RWPE1 (cell line): ENCODE measurements at regions not wholly inside any gene's neighbourhood (a gene's known extent, or its start where the extent isn't known, plus 50 kb on each side); places are given as distances from the start of the nearest gene placed in this dataset.
"Not testable (repeated sequence)": the region's sequence is repeated elsewhere in the genome, so short reads cannot be mapped to it uniquely, and the experiment has no call there.

Experiments used
- CTCF ChIA-PET: fragments of 350-600 bp; sonication (Branson Sonifier 250); formaldehyde crosslinking; extraction: SDS; loops from one replicate; lab custom pipeline; 2021; lab: Yijun Ruan, JAX
- POLR2A ChIA-PET: fragments of 400-600 bp; formaldehyde crosslinking; extraction: SDS; loops from one replicate; lab custom pipeline; 2020; ENCODE audit warnings: antibody characterized with exemption; ENCODE audit not compliant: low non-redundant PET; lab: Yijun Ruan, JAX
- DNase-seq: peaks from one replicate; pipeline ENCODE4 v3.0.0; 2012; ENCODE audit warnings: low spot score
- H3K27ac ChIP-seq: fragments of 450-650 bp; 2 replicates; pipeline ENCODE4 v1.5.1; 2017
- TF ChIP-seq, protein P1 (sequence below): fragments of 450-650 bp; conservative IDR thresholded peaks from 2 replicates; pipeline ENCODE4 v1.5.1; 2017; ENCODE audit warnings: low read depth, mild to moderate bottlenecking

DNA sequence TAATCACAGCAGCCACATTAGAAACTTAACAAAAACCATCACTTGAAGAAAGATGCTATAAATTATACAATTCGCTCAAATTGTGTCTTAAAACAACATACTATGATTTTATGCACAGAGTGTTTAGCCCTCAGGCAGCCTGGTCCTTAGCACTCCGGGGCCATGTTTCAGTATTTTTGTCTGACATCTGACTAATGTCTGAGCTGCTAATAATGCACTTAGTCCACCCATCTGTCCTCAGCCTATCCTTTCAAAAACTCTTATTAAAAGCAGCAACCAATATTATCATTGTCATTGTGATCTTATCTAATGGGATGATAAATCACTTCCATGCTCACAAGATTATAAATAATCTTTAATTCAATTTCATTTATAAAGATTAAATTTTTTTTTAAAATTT lies 602.7 kb upstream of the FOXG1 start:
- TF ChIP-seq, protein P1, sequence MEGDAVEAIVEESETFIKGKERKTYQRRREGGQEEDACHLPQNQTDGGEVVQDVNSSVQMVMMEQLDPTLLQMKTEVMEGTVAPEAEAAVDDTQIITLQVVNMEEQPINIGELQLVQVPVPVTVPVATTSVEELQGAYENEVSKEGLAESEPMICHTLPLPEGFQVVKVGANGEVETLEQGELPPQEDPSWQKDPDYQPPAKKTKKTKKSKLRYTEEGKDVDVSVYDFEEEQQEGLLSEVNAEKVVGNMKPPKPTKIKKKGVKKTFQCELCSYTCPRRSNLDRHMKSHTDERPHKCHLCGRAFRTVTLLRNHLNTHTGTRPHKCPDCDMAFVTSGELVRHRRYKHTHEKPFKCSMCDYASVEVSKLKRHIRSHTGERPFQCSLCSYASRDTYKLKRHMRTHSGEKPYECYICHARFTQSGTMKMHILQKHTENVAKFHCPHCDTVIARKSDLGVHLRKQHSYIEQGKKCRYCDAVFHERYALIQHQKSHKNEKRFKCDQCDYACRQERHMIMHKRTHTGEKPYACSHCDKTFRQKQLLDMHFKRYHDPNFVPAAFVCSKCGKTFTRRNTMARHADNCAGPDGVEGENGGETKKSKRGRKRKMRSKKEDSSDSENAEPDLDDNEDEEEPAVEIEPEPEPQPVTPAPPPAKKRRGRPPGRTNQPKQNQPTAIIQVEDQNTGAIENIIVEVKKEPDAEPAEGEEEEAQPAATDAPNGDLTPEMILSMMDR: no peak
- H3K27ac ChIP-seq: no peak overlapping the region
- POLR2A ChIA-PET: no interaction called here
- CTCF ChIA-PET: no interaction called here
- DNase-seq: no peak

DNA sequence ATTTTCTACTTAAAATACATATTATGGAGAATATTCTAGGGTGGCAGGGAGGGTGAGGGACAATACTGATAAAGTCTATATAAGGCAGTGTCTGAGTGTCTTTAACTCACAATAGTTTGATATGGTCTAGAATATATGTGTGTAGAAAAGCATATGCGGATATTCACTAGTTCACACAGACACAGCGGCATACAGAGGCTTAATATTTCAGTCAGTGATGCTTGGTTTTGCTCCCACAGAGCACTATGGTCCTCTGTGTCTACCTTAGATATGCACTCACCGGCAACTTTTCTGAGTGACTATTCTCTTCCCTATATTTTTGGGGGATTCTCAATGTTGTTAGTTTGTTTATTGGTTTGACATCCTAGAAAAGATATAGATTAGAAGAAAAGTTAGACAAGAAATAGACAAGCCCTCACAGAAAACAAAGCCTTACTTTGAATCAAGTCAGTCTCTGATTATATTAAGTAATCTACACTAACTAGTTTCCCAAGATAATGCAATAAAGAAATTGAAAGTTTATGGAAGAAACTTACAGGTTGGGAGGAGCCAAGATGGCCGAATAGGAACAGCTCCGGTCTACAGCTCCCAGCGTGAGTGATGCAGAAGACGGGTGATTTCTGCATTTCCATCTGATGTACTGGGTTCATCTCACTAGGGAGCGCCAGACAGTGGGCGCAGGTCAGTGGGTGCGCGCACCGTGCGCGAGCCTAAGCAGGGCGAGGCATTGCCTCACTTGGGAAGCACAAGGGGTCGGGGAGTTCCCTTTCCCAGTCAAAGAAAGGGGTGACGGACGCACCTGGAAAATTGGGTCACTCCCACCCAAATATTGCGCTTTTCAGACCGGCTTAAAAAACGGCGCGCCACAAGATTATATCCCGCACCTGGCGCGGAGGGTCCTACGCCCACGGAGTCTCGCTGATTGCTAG lies 578.4 kb upstream of the FOXG1 start:
- CTCF ChIA-PET, H3K27ac ChIP-seq, DNase-seq, POLR2A ChIA-PET: not testable (repeated sequence)

DNA sequence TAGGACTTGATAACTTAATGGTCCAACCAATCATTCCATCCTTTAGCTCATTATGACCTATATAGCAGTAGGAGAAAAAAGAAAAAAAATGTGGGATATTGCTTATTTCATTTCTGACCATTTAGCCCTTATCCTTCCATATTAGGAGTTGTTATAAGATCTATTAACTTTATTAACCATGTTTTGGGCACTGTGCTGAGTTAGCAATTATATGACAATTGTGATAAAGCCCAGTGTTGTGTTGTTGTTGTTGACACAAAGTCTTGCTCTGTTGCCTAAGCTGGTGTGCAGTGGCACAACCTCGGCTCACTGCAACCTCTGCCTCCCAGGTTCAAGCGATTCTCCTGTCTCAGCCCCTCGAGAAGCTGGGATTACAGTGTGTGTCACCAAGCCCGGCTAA lies 569.7 kb upstream of the FOXG1 start:
- ChIA-PET POLR2A (no interaction called here), CTCF (interaction anchor here (0.6 kb wide), 1 partner anchor 756 kb away, joined by 4 read pairs; no protein-coding TSS in a partner anchor)
- DNase-seq: no peak
- H3K27ac ChIP-seq: no peak overlapping the region
- TF ChIP-seq, protein P1: no peak

DNA sequence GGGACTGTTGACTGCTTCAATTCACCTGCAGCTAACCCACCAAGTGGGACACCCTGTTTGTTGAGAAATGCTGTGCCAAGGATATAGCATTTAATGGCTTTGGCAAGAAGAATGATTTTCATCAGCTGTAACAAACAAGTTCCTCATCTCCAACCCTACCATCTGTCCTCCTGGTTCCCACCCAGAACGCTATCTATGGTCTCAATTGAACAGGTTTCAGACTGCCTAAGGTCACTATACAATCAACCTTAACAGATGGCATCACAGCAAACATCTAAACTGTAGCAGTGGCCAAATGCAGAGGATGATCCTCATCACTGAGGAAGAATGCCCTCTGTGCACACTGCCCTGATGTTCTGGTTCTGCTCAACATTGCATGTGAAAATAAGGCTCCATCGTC lies 546.2 kb upstream of the FOXG1 start:
- POLR2A ChIA-PET: no interaction called here
- TF ChIP-seq, protein P1: no peak
- CTCF ChIA-PET: no interaction called here
- DNase-seq: no peak
- no peak overlapping the region for H3K27ac ChIP-seq

DNA sequence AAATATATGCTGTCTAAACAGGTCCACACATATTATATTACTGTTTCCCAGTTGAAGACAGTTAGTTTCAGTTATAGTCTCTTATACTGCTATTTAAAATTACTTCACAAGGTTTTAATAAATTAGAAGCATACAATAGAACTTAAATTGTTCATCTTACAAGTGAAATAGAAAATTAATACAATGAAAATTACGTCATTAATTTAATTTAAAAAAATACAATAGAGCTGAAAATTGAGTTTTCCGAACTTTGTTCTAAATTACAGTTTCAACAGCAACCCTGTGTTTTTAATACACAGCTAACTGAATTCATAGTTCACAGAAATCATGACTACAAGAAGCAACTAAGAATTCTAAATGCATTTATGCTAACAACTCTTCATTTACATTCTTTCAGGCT lies 525.7 kb upstream of the FOXG1 start:
- ChIA-PET POLR2A (no interaction called here), CTCF (no interaction called here)
- no peak for DNase-seq
- TF ChIP-seq, protein P1: no peak
- H3K27ac ChIP-seq: no peak overlapping the region

DNA sequence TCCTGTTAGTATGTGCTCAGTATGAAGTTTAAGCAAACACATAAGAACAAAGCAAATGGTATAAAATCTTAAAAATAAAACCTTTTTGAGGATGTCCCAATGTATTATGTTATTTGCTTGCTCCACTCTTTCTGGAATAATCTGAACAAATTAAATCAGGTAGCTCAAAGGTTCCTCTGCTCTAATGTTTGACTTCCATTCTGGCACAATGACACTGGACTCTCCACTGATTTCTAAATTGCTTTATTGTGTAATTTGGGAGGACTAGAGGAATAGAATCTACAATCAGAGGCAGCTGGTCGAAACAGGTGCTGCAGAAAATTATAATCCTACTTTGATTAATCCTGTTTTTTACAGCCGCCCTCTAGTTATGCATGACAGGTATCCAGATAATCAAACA lies 523.7 kb upstream of the FOXG1 start:
- ChIA-PET POLR2A (no interaction called here), CTCF (no interaction called here)
- H3K27ac ChIP-seq: no peak overlapping the region
- no peak for DNase-seq
- TF ChIP-seq, protein P1: no peak

DNA sequence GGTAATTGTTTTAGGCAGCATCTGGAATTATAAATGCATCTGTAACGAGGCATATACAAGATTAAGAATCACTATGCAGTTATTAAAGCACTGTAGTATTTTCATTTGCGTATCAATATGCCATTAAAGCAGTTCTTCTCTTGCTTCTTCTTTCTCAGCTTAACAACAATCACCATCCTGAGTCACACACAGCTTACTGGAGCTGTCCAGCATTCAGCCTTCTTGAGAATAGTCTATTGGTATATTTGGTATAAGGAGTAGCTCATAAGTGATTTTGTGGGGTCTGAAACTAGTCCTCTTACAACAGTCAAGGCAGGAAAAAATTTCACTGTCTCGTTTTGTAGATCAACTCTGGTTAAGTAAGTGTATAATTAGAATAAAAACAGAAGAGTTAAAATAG lies 523.0 kb upstream of the FOXG1 start:
- POLR2A ChIA-PET: no interaction called here
- peak; percentile 3 for DNase-seq
- TF ChIP-seq, protein P1: no peak
- CTCF ChIA-PET: no interaction called here
- H3K27ac ChIP-seq: no peak overlapping the region
